ENCODE measurements at regions not wholly inside any gene's neighbourhood (a gene's known extent, or its start where the extent isn't known, plus 50 kb on each side); places are given as distances from the start of the nearest gene placed in this dataset.

GRCh38 chr2:77800410-77800809 is 278.2 kb upstream of the LRRTM4 start:
- TF ChIP-seq, protein P1, sequence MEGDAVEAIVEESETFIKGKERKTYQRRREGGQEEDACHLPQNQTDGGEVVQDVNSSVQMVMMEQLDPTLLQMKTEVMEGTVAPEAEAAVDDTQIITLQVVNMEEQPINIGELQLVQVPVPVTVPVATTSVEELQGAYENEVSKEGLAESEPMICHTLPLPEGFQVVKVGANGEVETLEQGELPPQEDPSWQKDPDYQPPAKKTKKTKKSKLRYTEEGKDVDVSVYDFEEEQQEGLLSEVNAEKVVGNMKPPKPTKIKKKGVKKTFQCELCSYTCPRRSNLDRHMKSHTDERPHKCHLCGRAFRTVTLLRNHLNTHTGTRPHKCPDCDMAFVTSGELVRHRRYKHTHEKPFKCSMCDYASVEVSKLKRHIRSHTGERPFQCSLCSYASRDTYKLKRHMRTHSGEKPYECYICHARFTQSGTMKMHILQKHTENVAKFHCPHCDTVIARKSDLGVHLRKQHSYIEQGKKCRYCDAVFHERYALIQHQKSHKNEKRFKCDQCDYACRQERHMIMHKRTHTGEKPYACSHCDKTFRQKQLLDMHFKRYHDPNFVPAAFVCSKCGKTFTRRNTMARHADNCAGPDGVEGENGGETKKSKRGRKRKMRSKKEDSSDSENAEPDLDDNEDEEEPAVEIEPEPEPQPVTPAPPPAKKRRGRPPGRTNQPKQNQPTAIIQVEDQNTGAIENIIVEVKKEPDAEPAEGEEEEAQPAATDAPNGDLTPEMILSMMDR (conservative IDR thresholded peaks at IDR 0.05 in 1 of 2, IDR thresholded peaks at IDR 0.05 in 1 of 2; ENCODE audit: low read depth in 1 of 2, low read length in 2 of 2), result no peak
- TF ChIP-seq EZH2 (IDR thresholded peaks at IDR 0.05; ENCODE audit: low read length, missing control alignments), result no peak
